ENCODE measurements at regions not wholly inside any gene's neighbourhood (a gene's known extent, or its start where the extent isn't known, plus 50 kb on each side); places are given as distances from the start of the nearest gene placed in this dataset.

GRCh38 chr2:36238106-36238505 lies 117.5 kb upstream of the CRIM1 start:
- no peak overlapping the region for H3K4me3 ChIP-seq (replicated peaks; ENCODE audit: low read depth, low read length)
- DNase-seq (ENCODE audit: extremely low read depth, low read depth) = no peak
- TF ChIP-seq CTCF (IDR thresholded peaks at IDR 0.05; ENCODE audit: low read depth, low read length, missing control alignments) = no peak

GRCh38 chr2:36235882-36236281 lies 119.7 kb upstream of the CRIM1 start:
- DNase-seq (ENCODE audit: extremely low read depth, low read depth) = no peak
- TF ChIP-seq CTCF (IDR thresholded peaks at IDR 0.05; ENCODE audit: low read depth, low read length, missing control alignments) = no peak
- H3K4me3 ChIP-seq (replicated peaks; ENCODE audit: low read depth, low read length) = no peak overlapping the region

- no peak overlapping the region for H3K4me3 ChIP-seq (replicated peaks; ENCODE audit: low read depth, low read length)
- no peak for TF ChIP-seq CTCF (IDR thresholded peaks at IDR 0.05; ENCODE audit: low read depth, low read length, missing control alignments)
- no peak for DNase-seq (ENCODE audit: extremely low read depth, low read depth)
Measured at GRCh38 chr2:36235426-36235825, 120.2 kb upstream of the CRIM1 start.

GRCh38 chr2:36223259-36223658 lies 132.3 kb upstream of the CRIM1 start:
- TF ChIP-seq CTCF (IDR thresholded peaks at IDR 0.05; ENCODE audit: low read depth, low read length, missing control alignments) = no peak
- H3K4me3 ChIP-seq (replicated peaks; ENCODE audit: low read depth, low read length) = no peak overlapping the region
- no peak for DNase-seq (ENCODE audit: extremely low read depth, low read depth)

- TF ChIP-seq CTCF (IDR thresholded peaks at IDR 0.05; ENCODE audit: low read depth, low read length, missing control alignments) = no peak
- H3K4me3 ChIP-seq (replicated peaks; ENCODE audit: low read depth, low read length) = no peak overlapping the region
- DNase-seq (ENCODE audit: extremely low read depth, low read depth) = no peak
Measured at GRCh38 chr2:36222485-36222884, 133.1 kb upstream of the CRIM1 start.

- no peak overlapping the region for H3K4me3 ChIP-seq (replicated peaks; ENCODE audit: low read depth, low read length)
- TF ChIP-seq CTCF (IDR thresholded peaks at IDR 0.05; ENCODE audit: low read depth, low read length, missing control alignments) = no peak
- DNase-seq (ENCODE audit: extremely low read depth, low read depth) = no peak
Measured at GRCh38 chr2:36214691-36215090, 140.9 kb upstream of the CRIM1 start.

- no peak for DNase-seq (ENCODE audit: extremely low read depth, low read depth)
- no peak overlapping the region for H3K4me3 ChIP-seq (replicated peaks; ENCODE audit: low read depth, low read length)
- TF ChIP-seq CTCF (IDR thresholded peaks at IDR 0.05; ENCODE audit: low read depth, low read length, missing control alignments) = no peak
Measured at GRCh38 chr2:36203366-36203765, 152.2 kb upstream of the CRIM1 start.

Data from HFF-Myc (cell line).